Panc1 (cell line): ENCODE measurements at regions not wholly inside any gene's neighbourhood (a gene's known extent, or its start where the extent isn't known, plus 50 kb on each side); places are given as distances from the start of the nearest gene placed in this dataset.

Experiments
- POLR2AphosphoS5 ChIP-seq: IDR thresholded peaks from 2 replicates; pipeline ENCODE4 v1.6.1; 2012; ENCODE audit warnings: mild to moderate bottlenecking, low read depth, low read length, moderate library complexity
- TCF7L2 ChIP-seq: IDR thresholded peaks from 2 replicates; pipeline ENCODE4 v1.6.1; 2011; ENCODE audit warnings: mild to moderate bottlenecking, low read depth, low read length, inconsistent platforms
- TF ChIP-seq, protein P1 (sequence below): fragments of 450-650 bp; IDR thresholded peaks from 2 replicates; pipeline ENCODE4 v1.5.1; 2017; ENCODE audit warnings: mild to moderate bottlenecking
- TF ChIP-seq, protein P2 (sequence below), 2 experiments: IDR thresholded peaks; 2 replicates each; pipeline ENCODE4 v1.6.1; 2011 to 2012; ENCODE audit warnings: low read depth in 2 of 2, control low read depth in 1 of 2, low read length in 1 of 2, mild to moderate bottlenecking in 1 of 2, moderate library complexity in 1 of 2; ENCODE audit not compliant: insufficient read depth in 1 of 2

DNA sequence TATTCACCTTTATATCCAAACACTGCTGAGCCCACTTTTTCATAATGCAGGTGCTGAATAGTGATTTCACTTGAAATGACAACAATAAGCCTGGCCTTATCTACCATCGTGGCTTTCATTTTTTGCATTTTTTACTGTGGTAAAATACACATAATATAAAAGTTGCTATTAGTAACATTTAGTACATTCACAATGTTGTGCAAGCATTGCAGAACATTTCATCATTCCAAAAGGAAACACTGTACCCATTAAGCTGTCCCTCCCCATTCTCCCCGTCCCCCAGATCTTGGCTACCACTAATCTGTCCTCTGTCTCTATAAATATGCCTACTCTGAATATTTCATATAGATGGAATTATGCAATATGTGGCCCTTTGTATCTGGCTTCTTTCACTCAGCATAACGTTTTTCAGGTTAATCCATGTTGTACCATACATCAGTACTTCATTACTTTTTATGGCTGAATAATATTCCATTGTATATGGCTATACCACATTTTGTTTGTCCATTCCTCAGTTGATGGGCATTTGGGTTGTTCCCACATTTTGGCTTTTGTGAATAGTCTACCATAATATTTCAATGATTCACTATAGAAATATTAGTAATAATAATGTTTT, 68.5 kb upstream of the ARID5B start:
- TF ChIP-seq, protein P1, sequence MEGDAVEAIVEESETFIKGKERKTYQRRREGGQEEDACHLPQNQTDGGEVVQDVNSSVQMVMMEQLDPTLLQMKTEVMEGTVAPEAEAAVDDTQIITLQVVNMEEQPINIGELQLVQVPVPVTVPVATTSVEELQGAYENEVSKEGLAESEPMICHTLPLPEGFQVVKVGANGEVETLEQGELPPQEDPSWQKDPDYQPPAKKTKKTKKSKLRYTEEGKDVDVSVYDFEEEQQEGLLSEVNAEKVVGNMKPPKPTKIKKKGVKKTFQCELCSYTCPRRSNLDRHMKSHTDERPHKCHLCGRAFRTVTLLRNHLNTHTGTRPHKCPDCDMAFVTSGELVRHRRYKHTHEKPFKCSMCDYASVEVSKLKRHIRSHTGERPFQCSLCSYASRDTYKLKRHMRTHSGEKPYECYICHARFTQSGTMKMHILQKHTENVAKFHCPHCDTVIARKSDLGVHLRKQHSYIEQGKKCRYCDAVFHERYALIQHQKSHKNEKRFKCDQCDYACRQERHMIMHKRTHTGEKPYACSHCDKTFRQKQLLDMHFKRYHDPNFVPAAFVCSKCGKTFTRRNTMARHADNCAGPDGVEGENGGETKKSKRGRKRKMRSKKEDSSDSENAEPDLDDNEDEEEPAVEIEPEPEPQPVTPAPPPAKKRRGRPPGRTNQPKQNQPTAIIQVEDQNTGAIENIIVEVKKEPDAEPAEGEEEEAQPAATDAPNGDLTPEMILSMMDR, result no peak
- no peak for TF ChIP-seq POLR2AphosphoS5
- TF ChIP-seq, protein P2, sequence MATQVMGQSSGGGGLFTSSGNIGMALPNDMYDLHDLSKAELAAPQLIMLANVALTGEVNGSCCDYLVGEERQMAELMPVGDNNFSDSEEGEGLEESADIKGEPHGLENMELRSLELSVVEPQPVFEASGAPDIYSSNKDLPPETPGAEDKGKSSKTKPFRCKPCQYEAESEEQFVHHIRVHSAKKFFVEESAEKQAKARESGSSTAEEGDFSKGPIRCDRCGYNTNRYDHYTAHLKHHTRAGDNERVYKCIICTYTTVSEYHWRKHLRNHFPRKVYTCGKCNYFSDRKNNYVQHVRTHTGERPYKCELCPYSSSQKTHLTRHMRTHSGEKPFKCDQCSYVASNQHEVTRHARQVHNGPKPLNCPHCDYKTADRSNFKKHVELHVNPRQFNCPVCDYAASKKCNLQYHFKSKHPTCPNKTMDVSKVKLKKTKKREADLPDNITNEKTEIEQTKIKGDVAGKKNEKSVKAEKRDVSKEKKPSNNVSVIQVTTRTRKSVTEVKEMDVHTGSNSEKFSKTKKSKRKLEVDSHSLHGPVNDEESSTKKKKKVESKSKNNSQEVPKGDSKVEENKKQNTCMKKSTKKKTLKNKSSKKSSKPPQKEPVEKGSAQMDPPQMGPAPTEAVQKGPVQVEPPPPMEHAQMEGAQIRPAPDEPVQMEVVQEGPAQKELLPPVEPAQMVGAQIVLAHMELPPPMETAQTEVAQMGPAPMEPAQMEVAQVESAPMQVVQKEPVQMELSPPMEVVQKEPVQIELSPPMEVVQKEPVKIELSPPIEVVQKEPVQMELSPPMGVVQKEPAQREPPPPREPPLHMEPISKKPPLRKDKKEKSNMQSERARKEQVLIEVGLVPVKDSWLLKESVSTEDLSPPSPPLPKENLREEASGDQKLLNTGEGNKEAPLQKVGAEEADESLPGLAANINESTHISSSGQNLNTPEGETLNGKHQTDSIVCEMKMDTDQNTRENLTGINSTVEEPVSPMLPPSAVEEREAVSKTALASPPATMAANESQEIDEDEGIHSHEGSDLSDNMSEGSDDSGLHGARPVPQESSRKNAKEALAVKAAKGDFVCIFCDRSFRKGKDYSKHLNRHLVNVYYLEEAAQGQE (IDR thresholded peaks at IDR 0.05; ENCODE audit: insufficient read depth in 1 of 2, low read depth in 2 of 2, low read length in 1 of 2), result no peak
- TF ChIP-seq TCF7L2, result no peak
